Upper lobe of left lung (tissue), 4 donors: ENCODE measurements at regions not wholly inside any gene's neighbourhood (a gene's known extent, or its start where the extent isn't known, plus 50 kb on each side); places are given as distances from the start of the nearest gene placed in this dataset.

Experiments used
- CTCF ChIP-seq, 6 experiments: fragments of 450-650 bp in 4 of 6; fragments of 200-600 bp in 2 of 6; sonication (generic) in 2 of 6; IDR thresholded peaks; one replicate each; pipeline ENCODE4 v1.5.1; 2016 to 2019; ENCODE audit warnings: antibody characterized with exemption in 6 of 6
- EP300 ChIP-seq, 4 donors: sonication (generic); formaldehyde crosslinking; IDR thresholded peaks; one replicate each; pipeline ENCODE4 v1.5.1; 2017; ENCODE audit warnings: antibody characterized with exemption in 4 of 4, control low read depth in 2 of 4
- POLR2A ChIP-seq, 4 donors: fragments of 450-650 bp; IDR thresholded peaks; one replicate each; pipeline ENCODE4 v1.5.1; 2016 to 2017; ENCODE audit warnings: antibody characterized with exemption in 4 of 4, mild to moderate bottlenecking in 2 of 4
- POLR2AphosphoS5 ChIP-seq, 2 donors: sonication (generic); formaldehyde crosslinking; IDR thresholded peaks; one replicate each; pipeline ENCODE4 v1.5.1; 2017; ENCODE audit warnings: antibody characterized with exemption in 2 of 2

GRCh38 chr11:131145791-131146190 is 224.6 kb upstream of the NTM start:
- TF ChIP-seq CTCF (IDR thresholded peaks at IDR 0.05), result no peak
- TF ChIP-seq POLR2A (IDR thresholded peaks at IDR 0.05), result no peak
- TF ChIP-seq POLR2AphosphoS5 (IDR thresholded peaks at IDR 0.05), result no peak
- no peak for TF ChIP-seq EP300 (IDR thresholded peaks at IDR 0.05)
